ENCODE measurements at regions not wholly inside any gene's neighbourhood (a gene's known extent, or its start where the extent isn't known, plus 50 kb on each side); places are given as distances from the start of the nearest gene placed in this dataset.
"Not testable (repeated sequence)": the region's sequence is repeated elsewhere in the genome, so short reads cannot be mapped to it uniquely, and the experiment has no call there.

DNA sequence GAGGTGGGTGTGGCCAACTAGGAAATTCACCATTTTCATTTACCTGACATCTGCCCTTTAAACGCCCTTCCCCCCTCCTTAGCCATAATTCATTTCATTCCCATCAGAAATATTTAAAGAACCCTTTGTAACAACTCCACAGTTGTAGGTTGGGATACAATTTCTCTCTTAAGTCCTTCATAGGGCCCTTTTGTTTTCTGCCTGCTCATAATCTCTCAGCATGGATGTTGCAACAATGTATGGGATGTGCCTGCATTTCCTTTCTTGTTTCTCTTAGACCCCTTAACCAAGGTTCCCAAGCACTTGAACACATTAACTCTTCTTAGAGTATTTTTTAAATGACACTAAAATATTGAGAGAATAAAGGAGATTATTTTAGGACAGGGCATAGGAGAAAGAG lies 51.7 kb upstream of the MYO10 start:
- TF ChIP-seq, protein P1, sequence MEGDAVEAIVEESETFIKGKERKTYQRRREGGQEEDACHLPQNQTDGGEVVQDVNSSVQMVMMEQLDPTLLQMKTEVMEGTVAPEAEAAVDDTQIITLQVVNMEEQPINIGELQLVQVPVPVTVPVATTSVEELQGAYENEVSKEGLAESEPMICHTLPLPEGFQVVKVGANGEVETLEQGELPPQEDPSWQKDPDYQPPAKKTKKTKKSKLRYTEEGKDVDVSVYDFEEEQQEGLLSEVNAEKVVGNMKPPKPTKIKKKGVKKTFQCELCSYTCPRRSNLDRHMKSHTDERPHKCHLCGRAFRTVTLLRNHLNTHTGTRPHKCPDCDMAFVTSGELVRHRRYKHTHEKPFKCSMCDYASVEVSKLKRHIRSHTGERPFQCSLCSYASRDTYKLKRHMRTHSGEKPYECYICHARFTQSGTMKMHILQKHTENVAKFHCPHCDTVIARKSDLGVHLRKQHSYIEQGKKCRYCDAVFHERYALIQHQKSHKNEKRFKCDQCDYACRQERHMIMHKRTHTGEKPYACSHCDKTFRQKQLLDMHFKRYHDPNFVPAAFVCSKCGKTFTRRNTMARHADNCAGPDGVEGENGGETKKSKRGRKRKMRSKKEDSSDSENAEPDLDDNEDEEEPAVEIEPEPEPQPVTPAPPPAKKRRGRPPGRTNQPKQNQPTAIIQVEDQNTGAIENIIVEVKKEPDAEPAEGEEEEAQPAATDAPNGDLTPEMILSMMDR (IDR thresholded peaks at IDR 0.05; ENCODE audit: insufficient read depth, low read length, missing control alignments) = no peak
- ChIA-PET POLR2A (no interaction called here), CTCF (interaction anchor here (1.3 kb wide), 1 partner anchor 201 kb away, joined by 6 read pairs; no protein-coding TSS in a partner anchor)
- DNase-seq (ENCODE audit: low read depth, low spot score) = no peak
- H3K4me3 ChIP-seq (ENCODE audit: low read depth, low read length) = no peak overlapping the region

DNA sequence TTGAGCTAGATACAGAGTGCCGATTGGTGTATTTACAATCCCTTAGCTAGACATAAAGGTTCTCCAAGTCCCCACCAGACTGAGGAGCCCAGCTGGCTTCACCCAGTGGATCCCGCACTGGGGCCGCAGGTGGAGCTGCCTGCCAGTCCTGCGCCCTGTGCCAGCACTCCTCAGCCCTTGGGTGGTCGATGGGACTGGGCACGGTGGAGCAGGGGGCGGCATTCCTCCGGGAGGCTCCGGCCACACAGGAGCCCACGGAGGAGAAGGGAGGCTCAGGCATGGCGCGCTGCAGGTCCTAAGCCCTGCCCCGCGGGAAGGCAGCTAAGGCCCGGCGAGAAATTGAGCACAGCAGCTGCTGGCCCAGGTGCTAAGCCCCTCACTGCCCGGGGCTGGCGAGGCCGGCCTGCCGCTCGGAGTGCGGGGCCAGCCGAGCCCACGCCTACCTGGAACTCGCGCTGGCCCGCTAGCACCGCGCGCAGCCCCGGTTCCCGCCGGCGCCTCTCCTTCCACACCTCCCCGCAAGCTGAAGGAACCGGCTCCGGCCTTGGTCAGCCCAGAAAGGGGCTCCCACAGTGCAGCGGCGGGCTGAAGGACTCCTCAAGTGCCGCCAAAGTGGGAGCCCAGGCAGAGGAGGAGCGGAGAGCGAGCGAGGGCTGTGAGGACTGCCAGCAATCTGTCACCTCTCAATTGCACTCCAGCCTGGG lies 54.9 kb upstream of the MYO10 start:
- POLR2A ChIA-PET; H3K4me3 ChIP-seq (ENCODE audit: low read depth, low read length); DNase-seq (ENCODE audit: low read depth, low spot score): not testable (repeated sequence)
- CTCF ChIA-PET = interaction anchor here (1.1 kb wide), 1 partner anchor 142 kb away, joined by 4 read pairs; no protein-coding TSS in a partner anchor

DNA sequence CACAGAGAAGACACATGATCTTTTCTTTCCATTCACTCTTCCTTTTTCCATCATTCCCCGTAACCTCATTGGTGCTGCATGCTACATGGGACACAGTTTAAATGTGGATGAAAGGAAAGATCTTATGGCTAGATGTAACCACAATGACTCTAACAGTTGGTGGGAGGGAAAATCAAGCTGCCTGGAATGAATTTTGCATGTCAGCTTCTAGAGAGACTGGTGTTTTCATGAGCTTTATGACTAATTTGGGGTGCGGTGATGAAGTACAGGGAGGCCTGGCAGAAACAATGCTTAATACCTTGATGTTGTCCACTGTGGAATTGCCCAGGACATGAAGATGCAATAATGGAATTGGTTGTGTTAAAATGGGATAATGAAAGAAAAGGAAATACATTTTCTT lies 55.9 kb upstream of the MYO10 start:
- no peak for DNase-seq (ENCODE audit: low read depth, low spot score)
- H3K4me3 ChIP-seq (ENCODE audit: low read depth, low read length) = no peak overlapping the region
- TF ChIP-seq, protein P1 (IDR thresholded peaks at IDR 0.05; ENCODE audit: insufficient read depth, low read length, missing control alignments) = no peak
- POLR2A ChIA-PET = interaction anchor here (0.6 to 1.0 kb wide), 6 partner anchors 8 to 59 kb away, joined by 3 to 4 read pairs (median 3); no protein-coding TSS in a partner anchor
- CTCF ChIA-PET = interaction anchor here (1.1 kb wide), 1 partner anchor 141 kb away, joined by 4 read pairs; no protein-coding TSS in a partner anchor

DNA sequence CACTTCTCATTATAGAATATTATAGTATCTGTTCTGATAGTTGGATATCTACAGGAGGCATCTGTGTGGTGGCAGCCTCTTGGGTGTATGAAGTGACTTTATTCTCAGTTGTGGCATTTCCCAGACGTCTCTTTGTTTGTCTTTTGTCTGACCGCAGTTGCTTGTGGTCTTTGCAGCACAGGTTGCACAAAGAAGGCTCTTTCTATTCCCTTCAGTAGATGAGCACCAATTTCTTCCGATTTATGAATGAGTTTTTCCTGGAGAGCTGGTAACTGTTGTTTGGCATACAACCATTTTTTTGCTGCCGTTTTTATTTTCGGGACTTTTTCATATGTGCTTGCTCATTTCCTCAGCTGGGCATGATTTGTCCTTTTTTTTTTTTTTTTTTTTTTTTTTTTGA lies 56.4 kb upstream of the MYO10 start:
- TF ChIP-seq, protein P1 (IDR thresholded peaks at IDR 0.05; ENCODE audit: insufficient read depth, low read length, missing control alignments) = no peak
- no peak overlapping the region for H3K4me3 ChIP-seq (ENCODE audit: low read depth, low read length)
- ChIA-PET CTCF (no interaction called here), POLR2A (interaction anchor here (0.6 to 1.0 kb wide), 6 partner anchors 8 to 59 kb away, joined by 3 to 4 read pairs (median 3); no protein-coding TSS in a partner anchor)
- no peak for DNase-seq (ENCODE audit: low read depth, low spot score)

DNA sequence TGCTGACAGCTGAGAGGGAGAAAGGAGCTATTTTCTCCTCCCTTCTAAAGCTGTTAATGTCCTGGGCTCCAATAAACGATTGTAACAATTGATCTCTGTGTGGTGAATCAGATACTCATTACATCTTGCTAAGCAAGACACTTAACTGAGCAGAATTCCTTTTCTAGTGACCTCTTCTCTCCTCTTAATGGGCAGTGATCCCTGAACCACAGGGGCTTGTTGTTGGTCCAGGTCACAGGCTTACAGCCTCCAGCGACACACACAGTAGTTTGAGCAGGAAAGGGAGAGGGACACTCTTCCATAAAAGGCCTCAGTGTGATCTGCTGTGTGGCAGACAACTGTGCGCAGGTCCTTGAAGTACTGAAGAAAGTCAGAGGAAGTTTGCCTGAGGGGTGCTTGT lies 58.5 kb upstream of the MYO10 start:
- CTCF ChIA-PET = interaction anchor here (0.7 to 1.6 kb wide), 6 partner anchors 9 to 196 kb away, joined by 3 to 6 read pairs (median 5); no protein-coding TSS in a partner anchor
- H3K4me3 ChIP-seq (ENCODE audit: low read depth, low read length) = no peak overlapping the region
- TF ChIP-seq, protein P1 (IDR thresholded peaks at IDR 0.05; ENCODE audit: insufficient read depth, low read length, missing control alignments) = no peak
- POLR2A ChIA-PET = no interaction called here
- no peak for DNase-seq (ENCODE audit: low read depth, low spot score)

DNA sequence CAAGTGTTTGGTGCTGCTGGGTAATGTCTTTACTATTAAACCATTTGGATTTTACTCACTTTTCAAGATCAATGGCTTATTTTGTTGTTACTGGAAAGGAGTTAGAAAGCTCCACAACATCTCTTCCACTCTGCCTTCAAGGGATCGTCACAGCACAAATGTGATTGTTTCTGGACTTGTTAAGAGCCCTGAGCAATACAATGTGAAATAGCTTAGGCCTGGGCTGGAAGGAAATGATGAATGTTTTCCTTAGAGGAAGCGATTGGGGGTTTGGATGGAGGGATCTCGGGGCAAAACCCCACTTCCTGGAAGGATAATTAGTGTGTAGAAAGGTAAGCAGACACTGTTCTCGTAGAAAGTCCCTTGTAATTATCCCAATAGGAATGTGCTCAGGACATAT lies 59.3 kb upstream of the MYO10 start:
- POLR2A ChIA-PET = no interaction called here
- CTCF ChIA-PET = interaction anchor here (0.7 to 1.2 kb wide), 5 partner anchors 10 to 195 kb away, joined by 3 to 5 read pairs (median 5); no protein-coding TSS in a partner anchor
- TF ChIP-seq, protein P1 (IDR thresholded peaks at IDR 0.05; ENCODE audit: insufficient read depth, low read length, missing control alignments) = no peak

More for the DNA sequence above, 59.3 kb upstream of the MYO10 start:
- H3K4me3 ChIP-seq (ENCODE audit: low read depth, low read length) = no peak overlapping the region
- no peak for DNase-seq (ENCODE audit: low read depth, low spot score)

Data from AG04449 (cell line).